CD4-positive, alpha-beta T cell (primary cell): ENCODE measurements at regions not wholly inside any gene's neighbourhood (a gene's known extent, or its start where the extent isn't known, plus 50 kb on each side); places are given as distances from the start of the nearest gene placed in this dataset.

Experiments used
- ATAC-seq: fragments of 200-7000 bp; cut with Tn5 transposase; one replicate; pipeline ENCODE4 v1.10.0; 2022; ENCODE audit warnings: mild to moderate bottlenecking; ENCODE audit not compliant: poor library complexity
- CTCF ChIA-PET: fragments of 350-600 bp; sonication (Branson Sonifier 250); formaldehyde crosslinking; loops from one replicate; lab custom pipeline; 2021; ENCODE audit warnings: antibody characterized with exemption, inconsistent platforms; lab: Charles Lee
- POLR2A ChIA-PET: fragments of 350-600 bp; sonication (Branson Sonifier 250); formaldehyde crosslinking; loops from one replicate; lab custom pipeline; 2021; ENCODE audit warnings: antibody characterized with exemption, inconsistent platforms; lab: Charles Lee
- DNase-seq, 14 experiments: peaks; one replicate each; pipeline ENCODE4 v3.0.0-alpha.2; 2013 to 2020; ENCODE audit warnings: mixed read lengths in 2 of 14
- H3K27ac ChIP-seq, 2 donors: one replicate each; pipeline versions ENCODE4 v1.5.1 to v1.7.0; 2013; ENCODE audit warnings: low read length in 2 of 2, low read depth in 1 of 2, mild to moderate bottlenecking in 1 of 2
- H3K27me3 ChIP-seq, 2 experiments: 1 replicate in 1 of 2; 2 replicates in 1 of 2; pipeline versions ENCODE4 v1.6.1 to v1.7.0; 2013; ENCODE audit warnings: low read length in 2 of 2, control low read depth in 1 of 2, mild to moderate bottlenecking in 1 of 2, moderate library complexity in 1 of 2; ENCODE audit not compliant: insufficient read depth in 2 of 2, control insufficient read depth in 1 of 2
- H3K36me3 ChIP-seq: one replicate; pipeline ENCODE4 v1.6.1; 2013; ENCODE audit warnings: low read length, control low read depth; ENCODE audit not compliant: insufficient read depth
- H3K4me1 ChIP-seq: one replicate; pipeline ENCODE4 v1.6.1; 2013; ENCODE audit warnings: low read length, control low read depth; ENCODE audit not compliant: insufficient read depth
- H3K4me3 ChIP-seq: one replicate; pipeline ENCODE4 v1.5.1; 2013; ENCODE audit warnings: mild to moderate bottlenecking, low read length, moderate library complexity
- H3K9me3 ChIP-seq, 2 experiments: 1 replicate in 1 of 2; 2 replicates in 1 of 2; pipeline versions ENCODE4 v1.6.1 to v1.7.0; 2013; ENCODE audit warnings: low read length in 2 of 2, mild to moderate bottlenecking in 2 of 2, control low read depth in 1 of 2, moderate library complexity in 1 of 2; ENCODE audit not compliant: control insufficient read depth in 1 of 2, insufficient read depth in 1 of 2
- H3K27ac Mint-ChIP-seq: one replicate; pipeline ENCODE4 v1.8.0; 2020; ENCODE audit warnings: mixed read lengths
- H3K27me3 Mint-ChIP-seq: one replicate; pipeline ENCODE4 v1.8.0; 2021; ENCODE audit warnings: mixed read lengths
- H3K36me3 Mint-ChIP-seq: one replicate; pipeline ENCODE4 v1.8.0; 2021; ENCODE audit warnings: low read depth, mixed read lengths
- H3K4me1 Mint-ChIP-seq: one replicate; pipeline ENCODE4 v1.8.0; 2021; ENCODE audit warnings: low read depth, mixed read lengths
- H3K4me3 Mint-ChIP-seq: one replicate; pipeline ENCODE4 v1.8.0; 2020; ENCODE audit warnings: mild to moderate bottlenecking, mixed read lengths
- H3K9me3 Mint-ChIP-seq: one replicate; pipeline ENCODE4 v1.8.0; 2020; ENCODE audit warnings: mixed read lengths
- intact Hi-C, 2 experiments: fragments of 100-400 bp; cut with DNase I in 1 of 2; cut with micrococcal nuclease in 1 of 2; formaldehyde crosslinking; loops; one replicate each; pipeline versions ENCODE4 v1.15.1 to v1.9.0; 2023 to 2025; cut with DNase I, micrococcal nuclease
- TF ChIP-seq, protein P1 (sequence below): fragments of 200-600 bp; IDR thresholded peaks from one replicate; pipeline ENCODE4 v1.8.0; 2022; ENCODE audit warnings: antibody characterized with exemption, mild to moderate bottlenecking

DNA sequence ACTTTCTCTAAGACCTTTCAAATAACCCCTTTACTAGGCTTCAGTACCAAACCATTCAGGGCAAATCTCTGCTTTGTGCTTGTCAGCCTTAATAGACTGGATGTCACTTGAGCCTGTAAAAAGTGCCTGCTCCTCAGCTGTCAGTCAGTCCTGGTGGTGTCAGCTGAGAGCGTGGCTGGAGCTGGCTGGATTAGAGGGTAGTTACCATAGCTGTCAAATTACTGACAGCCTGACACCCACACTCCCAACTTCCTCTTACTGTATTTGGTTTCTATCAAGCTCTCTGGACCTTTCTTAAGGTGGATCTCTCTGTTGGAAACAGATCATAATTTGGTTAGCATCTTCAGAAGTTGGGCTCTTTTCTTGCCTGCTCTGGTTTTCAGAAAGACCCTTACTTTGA is 371.4 kb upstream of the ATP5MC3 start:
- H3K27ac Mint-ChIP-seq: no peak overlapping the region
- ChIA-PET POLR2A (no interaction called here), CTCF (no interaction called here)
- H3K27me3 ChIP-seq: peaks cover 5% of the 10 kb centered on the region in 2 experiments
- H3K27me3 Mint-ChIP-seq: peaks cover 23% of the 10 kb centered on the region
- no peaks in the 10 kb centered on the region for H3K4me1 Mint-ChIP-seq
- H3K9me3 ChIP-seq: no peaks in the 10 kb centered on the region
- H3K4me1 ChIP-seq: no peaks in the 10 kb centered on the region
- ATAC-seq: no peak
- intact Hi-C loops: no loop called here
- H3K4me3 ChIP-seq: no peak overlapping the region
- TF ChIP-seq, protein P1, sequence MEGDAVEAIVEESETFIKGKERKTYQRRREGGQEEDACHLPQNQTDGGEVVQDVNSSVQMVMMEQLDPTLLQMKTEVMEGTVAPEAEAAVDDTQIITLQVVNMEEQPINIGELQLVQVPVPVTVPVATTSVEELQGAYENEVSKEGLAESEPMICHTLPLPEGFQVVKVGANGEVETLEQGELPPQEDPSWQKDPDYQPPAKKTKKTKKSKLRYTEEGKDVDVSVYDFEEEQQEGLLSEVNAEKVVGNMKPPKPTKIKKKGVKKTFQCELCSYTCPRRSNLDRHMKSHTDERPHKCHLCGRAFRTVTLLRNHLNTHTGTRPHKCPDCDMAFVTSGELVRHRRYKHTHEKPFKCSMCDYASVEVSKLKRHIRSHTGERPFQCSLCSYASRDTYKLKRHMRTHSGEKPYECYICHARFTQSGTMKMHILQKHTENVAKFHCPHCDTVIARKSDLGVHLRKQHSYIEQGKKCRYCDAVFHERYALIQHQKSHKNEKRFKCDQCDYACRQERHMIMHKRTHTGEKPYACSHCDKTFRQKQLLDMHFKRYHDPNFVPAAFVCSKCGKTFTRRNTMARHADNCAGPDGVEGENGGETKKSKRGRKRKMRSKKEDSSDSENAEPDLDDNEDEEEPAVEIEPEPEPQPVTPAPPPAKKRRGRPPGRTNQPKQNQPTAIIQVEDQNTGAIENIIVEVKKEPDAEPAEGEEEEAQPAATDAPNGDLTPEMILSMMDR: no peak
- DNase-seq: no peak
- no peaks in the 10 kb centered on the region for H3K36me3 ChIP-seq
- H3K9me3 Mint-ChIP-seq: no peaks in the 10 kb centered on the region
- H3K4me3 Mint-ChIP-seq: no peak overlapping the region
- H3K27ac ChIP-seq: no peak overlapping the region
- no peaks in the 10 kb centered on the region for H3K36me3 Mint-ChIP-seq

DNA sequence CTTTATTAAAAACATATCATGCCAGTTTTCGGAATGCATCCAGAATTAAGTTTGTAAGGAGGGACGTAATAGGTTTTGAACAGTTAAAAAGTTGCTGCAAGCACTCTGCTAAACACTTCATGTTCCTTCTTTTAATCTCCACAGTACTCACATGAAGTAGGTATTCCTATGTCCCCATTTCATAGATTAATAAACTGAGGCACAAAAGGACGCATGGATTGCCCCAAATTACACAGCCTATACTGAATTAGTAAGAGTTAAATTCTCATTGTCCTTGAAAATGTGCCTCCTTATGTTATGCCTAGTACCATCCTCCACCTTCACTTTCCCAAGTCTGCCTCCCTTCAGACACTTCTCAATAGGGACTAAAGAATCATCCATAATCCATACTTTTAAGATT is 358.9 kb upstream of the ATP5MC3 start:
- Mint-ChIP-seq H3K27ac (no peak overlapping the region), H3K9me3 (peaks cover 12% of the 10 kb centered on the region), H3K4me1 (no peaks in the 10 kb centered on the region), H3K27me3 (no peaks in the 10 kb centered on the region), H3K36me3 (no peaks in the 10 kb centered on the region), H3K4me3 (no peak overlapping the region)
- CTCF ChIA-PET: no interaction called here
- Histone ChIP-seq H3K27me3 (no peaks in the 10 kb centered on the region), H3K27ac (no peak overlapping the region), H3K9me3 (no peaks in the 10 kb centered on the region), H3K4me3 (no peak overlapping the region), H3K36me3 (no peaks in the 10 kb centered on the region), H3K4me1 (no peaks in the 10 kb centered on the region)
- intact Hi-C loops: no loop called here
- TF ChIP-seq, protein P1: no peak
- DNase-seq: no peak
- ATAC-seq: no peak
- POLR2A ChIA-PET: no interaction called here

DNA sequence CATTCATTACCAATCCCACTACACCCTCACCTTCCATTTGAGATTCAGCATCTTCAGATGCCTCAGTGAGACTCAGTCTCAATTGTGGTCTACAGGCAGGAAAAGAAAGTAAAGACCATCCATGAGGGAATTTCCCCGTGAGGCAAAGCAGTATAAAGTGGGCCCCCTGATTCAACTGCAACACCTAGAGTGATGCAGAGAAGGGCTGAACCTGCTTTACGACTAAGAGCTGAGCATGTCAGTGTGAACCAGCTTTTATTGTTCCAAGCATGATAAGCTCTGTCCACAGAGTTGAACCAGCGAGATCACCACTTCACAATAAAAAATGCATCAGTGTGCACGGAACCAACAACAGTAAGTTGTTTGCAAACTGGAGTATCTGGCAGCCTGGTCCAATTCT is 357.6 kb upstream of the ATP5MC3 start:
- ATAC-seq (no peak), DNase-seq (no peak)
- no peaks in the 10 kb centered on the region for H3K9me3 ChIP-seq
- no peaks in the 10 kb centered on the region for H3K4me1 Mint-ChIP-seq
- no peak overlapping the region for H3K4me3 ChIP-seq
- H3K27me3 ChIP-seq: no peaks in the 10 kb centered on the region
- no peak overlapping the region for H3K27ac ChIP-seq
- intact Hi-C loops: no loop called here
- H3K36me3 Mint-ChIP-seq: no peaks in the 10 kb centered on the region
- TF ChIP-seq, protein P1: no peak
- H3K27ac Mint-ChIP-seq: no peak overlapping the region
- H3K9me3 Mint-ChIP-seq: peaks cover 13% of the 10 kb centered on the region
- no peak overlapping the region for H3K4me3 Mint-ChIP-seq
- ChIA-PET POLR2A (no interaction called here), CTCF (no interaction called here)
- H3K36me3 ChIP-seq: no peaks in the 10 kb centered on the region
- H3K4me1 ChIP-seq: no peaks in the 10 kb centered on the region
- no peaks in the 10 kb centered on the region for H3K27me3 Mint-ChIP-seq
